GM23338 (cell line): ENCODE measurements at regions not wholly inside any gene's neighbourhood (a gene's known extent, or its start where the extent isn't known, plus 50 kb on each side); places are given as distances from the start of the nearest gene placed in this dataset.

ENCODE experiments used
- ATAC-seq: fragments of 200-7000 bp; cut with Tn5 transposase; 3 replicates; pipeline ENCODE4 v1.9.1; 2020
- DNase-seq: peaks from one replicate; pipeline ENCODE4 v3.0.0-alpha.2; 2015; ENCODE audit warnings: low spot score
- H2AFZ ChIP-seq: fragments of 200-600 bp; sonication (generic); 2 replicates; pipeline ENCODE4 v1.8.0; 2016; ENCODE audit warnings: antibody characterized with exemption, mild to moderate bottlenecking, moderate library complexity
- H3F3A ChIP-seq: fragments of 200-600 bp; sonication (generic); replicated peaks from 2 replicates; pipeline ENCODE4 v1.8.0; 2017; ENCODE audit warnings: antibody characterized with exemption, mixed run types, low read depth
- H3K27ac ChIP-seq: fragments of 200-600 bp; sonication (generic); 2 replicates; pipeline ENCODE4 v1.6.1; 2016; ENCODE audit warnings: low read depth
- H3K27me3 ChIP-seq: fragments of 200-600 bp; sonication (generic); 2 replicates; pipeline ENCODE4 v1.8.0; 2016; ENCODE audit warnings: mild to moderate bottlenecking, mixed run types, moderate library complexity; ENCODE audit not compliant: insufficient read depth
- H3K36me3 ChIP-seq: fragments of 200-600 bp; sonication (generic); 2 replicates; pipeline ENCODE4 v1.8.0; 2016; ENCODE audit warnings: mild to moderate bottlenecking; ENCODE audit not compliant: insufficient read depth
- H3K4me1 ChIP-seq: fragments of 200-600 bp; sonication (generic); 2 replicates; pipeline ENCODE4 v1.8.0; 2016; ENCODE audit warnings: mild to moderate bottlenecking, moderate library complexity; ENCODE audit not compliant: insufficient read depth
- H3K4me2 ChIP-seq: fragments of 200-600 bp; sonication (generic); 2 replicates; pipeline ENCODE4 v1.7.1; 2017; ENCODE audit warnings: mixed run types
- H3K4me3 ChIP-seq: fragments of 200-600 bp; sonication (generic); 2 replicates; pipeline ENCODE4 v1.6.1; 2016; ENCODE audit warnings: mixed run types
- H3K79me2 ChIP-seq: fragments of 200-600 bp; sonication (generic); replicated peaks from 2 replicates; pipeline ENCODE4 v1.8.0; 2017; ENCODE audit warnings: mild to moderate bottlenecking; ENCODE audit not compliant: insufficient read depth
- H3K9me2 ChIP-seq: fragments of 200-600 bp; sonication (generic); 2 replicates; pipeline ENCODE4 v1.8.0; 2017; ENCODE audit not compliant: insufficient read depth
- H4K20me1 ChIP-seq: fragments of 200-600 bp; sonication (generic); replicated peaks from 2 replicates; pipeline ENCODE4 v1.8.0; 2017; ENCODE audit warnings: mild to moderate bottlenecking; ENCODE audit not compliant: insufficient read depth
- H3K27ac Mint-ChIP-seq: 2 replicates; pipeline ENCODE4 v1.8.0; 2020; ENCODE audit warnings: inconsistent platforms, mild to moderate bottlenecking, moderate library complexity, mixed read lengths
- H3K27me3 Mint-ChIP-seq: 3 replicates; pipeline ENCODE4 v1.8.0; 2022; ENCODE audit warnings: low read depth, mild to moderate bottlenecking, moderate library complexity, mixed read lengths, inconsistent platforms; ENCODE audit not compliant: insufficient read depth, poor library complexity
- H3K36me3 Mint-ChIP-seq: 3 replicates; pipeline ENCODE4 v1.8.0; 2021; ENCODE audit warnings: low read depth, mild to moderate bottlenecking, inconsistent platforms, moderate library complexity, mixed read lengths
- H3K4me1 Mint-ChIP-seq: 3 replicates; pipeline ENCODE4 v1.8.0; 2020; ENCODE audit warnings: mild to moderate bottlenecking, inconsistent platforms, mixed read lengths
- H3K4me3 Mint-ChIP-seq: 3 replicates; pipeline ENCODE4 v1.8.0; 2021; ENCODE audit warnings: moderate library complexity, mild to moderate bottlenecking, inconsistent platforms, mixed read lengths
- H3K9me3 Mint-ChIP-seq: 3 replicates; pipeline ENCODE4 v1.8.0; 2020; ENCODE audit warnings: moderate library complexity, mild to moderate bottlenecking, inconsistent platforms, mixed read lengths
- CREB1 ChIP-seq: fragments of 250-450 bp; sonication (Bioruptor Pico); IDR thresholded peaks from 2 replicates; pipeline ENCODE4 v1.5.0; 2020; ENCODE audit warnings: low read depth, mild to moderate bottlenecking, moderate library complexity
- EZH2 ChIP-seq: fragments of 200-600 bp; sonication (generic); IDR thresholded peaks from one replicate; pipeline ENCODE4 v1.8.0; 2017; ENCODE audit warnings: antibody characterized with exemption, mild to moderate bottlenecking, low read depth; ENCODE audit not compliant: unreplicated experiment
- EZH2phosphoT487 ChIP-seq: fragments of 200-600 bp; sonication (generic); IDR thresholded peaks from one replicate; pipeline ENCODE4 v1.8.1; 2018; ENCODE audit warnings: antibody characterized with exemption; ENCODE audit not compliant: unreplicated experiment
- JUNB ChIP-seq: IDR thresholded peaks from one replicate; pipeline ENCODE4 v1.6.1; 2016; ENCODE audit warnings: antibody characterized with exemption; ENCODE audit not compliant: unreplicated experiment
- NANOG ChIP-seq: IDR thresholded peaks from 2 replicates; pipeline ENCODE4 v1.6.1; 2016; ENCODE audit warnings: antibody characterized with exemption, borderline replicate concordance
- POLR2AphosphoS5 ChIP-seq: IDR thresholded peaks from 2 replicates; pipeline ENCODE4 v1.6.1; 2016; ENCODE audit warnings: antibody characterized with exemption, low read depth
- STAT1 ChIP-seq: IDR thresholded peaks from one replicate; pipeline ENCODE4 v1.6.1; 2016; ENCODE audit warnings: antibody characterized with exemption; ENCODE audit not compliant: unreplicated experiment
- ZNF114 ChIP-seq: fragments of 250-450 bp; sonication (Bioruptor Pico); IDR thresholded peaks from 2 replicates; pipeline ENCODE4 v1.5.0; 2020; ENCODE audit warnings: mild to moderate bottlenecking, moderate library complexity
- ZNF331 ChIP-seq: fragments of 250-450 bp; sonication (Bioruptor Pico); IDR thresholded peaks from 2 replicates; pipeline ENCODE4 v1.5.0; 2020; ENCODE audit warnings: low read depth, mild to moderate bottlenecking, moderate library complexity
- TF ChIP-seq, protein P1 (sequence below), 2 experiments: fragments of 200-600 bp in 1 of 2; sonication (generic) in 1 of 2; conservative IDR thresholded peaks; 2 replicates each; pipeline versions ENCODE4 v1.5.1 to v1.6.1; 2016 to 2017; ENCODE audit warnings: antibody characterized with exemption in 2 of 2, low read depth in 2 of 2, mild to moderate bottlenecking in 2 of 2, moderate library complexity in 1 of 2
- TF ChIP-seq, protein P2 (sequence below): fragments of 250-450 bp; sonication (Bioruptor Pico); IDR thresholded peaks from 2 replicates; pipeline ENCODE4 v1.5.0; 2020; ENCODE audit warnings: mild to moderate bottlenecking, moderate library complexity
- TF ChIP-seq, protein P3 (sequence below): IDR thresholded peaks from one replicate; pipeline ENCODE4 v1.6.1; 2018; ENCODE audit warnings: antibody characterized with exemption; ENCODE audit not compliant: unreplicated experiment
- TF ChIP-seq, protein P4 (sequence below): IDR thresholded peaks from 2 replicates; pipeline ENCODE4 v1.6.1; 2016; ENCODE audit warnings: antibody characterized with exemption

DNA sequence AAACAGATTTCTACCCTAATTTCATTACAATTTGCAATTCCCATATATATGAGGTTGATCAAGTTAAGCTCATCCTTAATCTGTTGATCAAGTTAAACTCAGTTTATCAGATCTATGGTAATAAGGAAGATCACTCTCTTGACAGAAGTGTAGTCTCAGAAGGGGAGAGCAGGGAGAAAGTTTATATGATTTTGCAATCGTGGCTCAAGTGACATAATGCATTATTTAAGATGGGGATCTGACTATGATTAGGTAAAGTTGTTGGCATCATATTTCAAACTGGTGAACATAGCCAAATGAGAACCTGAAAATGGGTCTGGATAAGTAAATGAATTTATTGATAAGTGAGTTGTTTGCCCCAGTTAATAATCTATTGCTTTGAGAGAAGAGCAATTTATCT, 995.3 kb downstream of the OTOL1 start:
- 0 out of 3 replicates have a peak, but pooled peaks cover 5% of the 10 kb centered on the region for H3K36me3 Mint-ChIP-seq
- H3K27ac Mint-ChIP-seq: no peak overlapping the region
- no peak for DNase-seq
- Histone ChIP-seq H3K4me1 (peaks cover 3% of the 10 kb centered on the region; the same call in 1 of the 2 replicates), H4K20me1 (no peaks in the 10 kb centered on the region), H3K4me2 (no peak overlapping the region), H3F3A (no peaks in the 10 kb centered on the region), H2AFZ (no peak overlapping the region), H3K36me3 (no peaks in the 10 kb centered on the region), H3K9me2 (peaks cover 8% of the 10 kb centered on the region; the same call in 1 of the 2 replicates), H3K27me3 (no peaks in the 10 kb centered on the region), H3K27ac (no peak overlapping the region), H3K79me2 (no peaks in the 10 kb centered on the region), H3K4me3 (no peak overlapping the region)
- TF ChIP-seq, protein P1, sequence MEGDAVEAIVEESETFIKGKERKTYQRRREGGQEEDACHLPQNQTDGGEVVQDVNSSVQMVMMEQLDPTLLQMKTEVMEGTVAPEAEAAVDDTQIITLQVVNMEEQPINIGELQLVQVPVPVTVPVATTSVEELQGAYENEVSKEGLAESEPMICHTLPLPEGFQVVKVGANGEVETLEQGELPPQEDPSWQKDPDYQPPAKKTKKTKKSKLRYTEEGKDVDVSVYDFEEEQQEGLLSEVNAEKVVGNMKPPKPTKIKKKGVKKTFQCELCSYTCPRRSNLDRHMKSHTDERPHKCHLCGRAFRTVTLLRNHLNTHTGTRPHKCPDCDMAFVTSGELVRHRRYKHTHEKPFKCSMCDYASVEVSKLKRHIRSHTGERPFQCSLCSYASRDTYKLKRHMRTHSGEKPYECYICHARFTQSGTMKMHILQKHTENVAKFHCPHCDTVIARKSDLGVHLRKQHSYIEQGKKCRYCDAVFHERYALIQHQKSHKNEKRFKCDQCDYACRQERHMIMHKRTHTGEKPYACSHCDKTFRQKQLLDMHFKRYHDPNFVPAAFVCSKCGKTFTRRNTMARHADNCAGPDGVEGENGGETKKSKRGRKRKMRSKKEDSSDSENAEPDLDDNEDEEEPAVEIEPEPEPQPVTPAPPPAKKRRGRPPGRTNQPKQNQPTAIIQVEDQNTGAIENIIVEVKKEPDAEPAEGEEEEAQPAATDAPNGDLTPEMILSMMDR (conservative IDR thresholded peaks at IDR 0.05; ENCODE audit: low read depth in 2 of 2): no peak
- TF ChIP-seq, protein P2, sequence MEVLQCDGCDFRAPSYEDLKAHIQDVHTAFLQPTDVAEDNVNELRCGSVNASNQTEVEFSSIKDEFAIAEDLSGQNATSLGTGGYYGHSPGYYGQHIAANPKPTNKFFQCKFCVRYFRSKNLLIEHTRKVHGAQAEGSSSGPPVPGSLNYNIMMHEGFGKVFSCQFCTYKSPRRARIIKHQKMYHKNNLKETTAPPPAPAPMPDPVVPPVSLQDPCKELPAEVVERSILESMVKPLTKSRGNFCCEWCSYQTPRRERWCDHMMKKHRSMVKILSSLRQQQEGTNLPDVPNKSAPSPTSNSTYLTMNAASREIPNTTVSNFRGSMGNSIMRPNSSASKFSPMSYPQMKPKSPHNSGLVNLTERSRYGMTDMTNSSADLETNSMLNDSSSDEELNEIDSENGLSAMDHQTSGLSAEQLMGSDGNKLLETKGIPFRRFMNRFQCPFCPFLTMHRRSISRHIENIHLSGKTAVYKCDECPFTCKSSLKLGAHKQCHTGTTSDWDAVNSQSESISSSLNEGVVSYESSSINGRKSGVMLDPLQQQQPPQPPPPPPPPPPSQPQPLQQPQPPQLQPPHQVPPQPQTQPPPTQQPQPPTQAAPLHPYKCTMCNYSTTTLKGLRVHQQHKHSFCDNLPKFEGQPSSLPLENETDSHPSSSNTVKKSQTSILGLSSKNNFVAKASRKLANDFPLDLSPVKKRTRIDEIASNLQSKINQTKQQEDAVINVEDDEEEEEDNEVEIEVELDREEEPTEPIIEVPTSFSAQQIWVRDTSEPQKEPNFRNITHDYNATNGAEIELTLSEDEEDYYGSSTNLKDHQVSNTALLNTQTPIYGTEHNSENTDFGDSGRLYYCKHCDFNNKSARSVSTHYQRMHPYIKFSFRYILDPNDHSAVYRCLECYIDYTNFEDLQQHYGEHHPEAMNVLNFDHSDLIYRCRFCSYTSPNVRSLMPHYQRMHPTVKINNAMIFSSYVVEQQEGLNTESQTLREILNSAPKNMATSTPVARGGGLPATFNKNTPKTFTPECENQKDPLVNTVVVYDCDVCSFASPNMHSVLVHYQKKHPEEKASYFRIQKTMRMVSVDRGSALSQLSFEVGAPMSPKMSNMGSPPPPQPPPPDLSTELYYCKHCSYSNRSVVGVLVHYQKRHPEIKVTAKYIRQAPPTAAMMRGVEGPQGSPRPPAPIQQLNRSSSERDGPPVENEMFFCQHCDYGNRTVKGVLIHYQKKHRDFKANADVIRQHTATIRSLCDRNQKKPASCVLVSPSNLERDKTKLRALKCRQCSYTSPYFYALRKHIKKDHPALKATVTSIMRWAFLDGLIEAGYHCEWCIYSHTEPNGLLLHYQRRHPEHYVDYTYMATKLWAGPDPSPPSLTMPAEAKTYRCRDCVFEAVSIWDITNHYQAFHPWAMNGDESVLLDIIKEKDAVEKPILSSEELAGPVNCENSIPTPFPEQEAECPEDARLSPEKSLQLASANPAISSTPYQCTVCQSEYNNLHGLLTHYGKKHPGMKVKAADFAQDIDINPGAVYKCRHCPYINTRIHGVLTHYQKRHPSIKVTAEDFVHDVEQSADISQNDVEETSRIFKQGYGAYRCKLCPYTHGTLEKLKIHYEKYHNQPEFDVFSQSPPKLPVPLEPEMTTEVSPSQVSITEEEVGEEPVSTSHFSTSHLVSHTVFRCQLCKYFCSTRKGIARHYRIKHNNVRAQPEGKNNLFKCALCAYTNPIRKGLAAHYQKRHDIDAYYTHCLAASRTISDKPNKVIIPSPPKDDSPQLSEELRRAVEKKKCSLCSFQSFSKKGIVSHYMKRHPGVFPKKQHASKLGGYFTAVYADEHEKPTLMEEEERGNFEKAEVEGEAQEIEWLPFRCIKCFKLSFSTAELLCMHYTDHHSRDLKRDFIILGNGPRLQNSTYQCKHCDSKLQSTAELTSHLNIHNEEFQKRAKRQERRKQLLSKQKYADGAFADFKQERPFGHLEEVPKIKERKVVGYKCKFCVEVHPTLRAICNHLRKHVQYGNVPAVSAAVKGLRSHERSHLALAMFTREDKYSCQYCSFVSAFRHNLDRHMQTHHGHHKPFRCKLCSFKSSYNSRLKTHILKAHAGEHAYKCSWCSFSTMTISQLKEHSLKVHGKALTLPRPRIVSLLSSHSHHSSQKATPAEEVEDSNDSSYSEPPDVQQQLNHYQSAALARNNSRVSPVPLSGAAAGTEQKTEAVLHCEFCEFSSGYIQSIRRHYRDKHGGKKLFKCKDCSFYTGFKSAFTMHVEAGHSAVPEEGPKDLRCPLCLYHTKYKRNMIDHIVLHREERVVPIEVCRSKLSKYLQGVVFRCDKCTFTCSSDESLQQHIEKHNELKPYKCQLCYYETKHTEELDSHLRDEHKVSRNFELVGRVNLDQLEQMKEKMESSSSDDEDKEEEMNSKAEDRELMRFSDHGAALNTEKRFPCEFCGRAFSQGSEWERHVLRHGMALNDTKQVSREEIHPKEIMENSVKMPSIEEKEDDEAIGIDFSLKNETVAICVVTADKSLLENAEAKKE (CRISPR knock-in tag): no peak
- TF ChIP-seq ZNF331 (CRISPR knock-in tag) (no peak), POLR2AphosphoS5 (no peak), CREB1 (no peak), ZNF114 (no peak), STAT1 (no peak), JUNB (no peak), EZH2phosphoT487 (no peak), EZH2 (no peak), NANOG (no peak)
- TF ChIP-seq, protein P3, sequence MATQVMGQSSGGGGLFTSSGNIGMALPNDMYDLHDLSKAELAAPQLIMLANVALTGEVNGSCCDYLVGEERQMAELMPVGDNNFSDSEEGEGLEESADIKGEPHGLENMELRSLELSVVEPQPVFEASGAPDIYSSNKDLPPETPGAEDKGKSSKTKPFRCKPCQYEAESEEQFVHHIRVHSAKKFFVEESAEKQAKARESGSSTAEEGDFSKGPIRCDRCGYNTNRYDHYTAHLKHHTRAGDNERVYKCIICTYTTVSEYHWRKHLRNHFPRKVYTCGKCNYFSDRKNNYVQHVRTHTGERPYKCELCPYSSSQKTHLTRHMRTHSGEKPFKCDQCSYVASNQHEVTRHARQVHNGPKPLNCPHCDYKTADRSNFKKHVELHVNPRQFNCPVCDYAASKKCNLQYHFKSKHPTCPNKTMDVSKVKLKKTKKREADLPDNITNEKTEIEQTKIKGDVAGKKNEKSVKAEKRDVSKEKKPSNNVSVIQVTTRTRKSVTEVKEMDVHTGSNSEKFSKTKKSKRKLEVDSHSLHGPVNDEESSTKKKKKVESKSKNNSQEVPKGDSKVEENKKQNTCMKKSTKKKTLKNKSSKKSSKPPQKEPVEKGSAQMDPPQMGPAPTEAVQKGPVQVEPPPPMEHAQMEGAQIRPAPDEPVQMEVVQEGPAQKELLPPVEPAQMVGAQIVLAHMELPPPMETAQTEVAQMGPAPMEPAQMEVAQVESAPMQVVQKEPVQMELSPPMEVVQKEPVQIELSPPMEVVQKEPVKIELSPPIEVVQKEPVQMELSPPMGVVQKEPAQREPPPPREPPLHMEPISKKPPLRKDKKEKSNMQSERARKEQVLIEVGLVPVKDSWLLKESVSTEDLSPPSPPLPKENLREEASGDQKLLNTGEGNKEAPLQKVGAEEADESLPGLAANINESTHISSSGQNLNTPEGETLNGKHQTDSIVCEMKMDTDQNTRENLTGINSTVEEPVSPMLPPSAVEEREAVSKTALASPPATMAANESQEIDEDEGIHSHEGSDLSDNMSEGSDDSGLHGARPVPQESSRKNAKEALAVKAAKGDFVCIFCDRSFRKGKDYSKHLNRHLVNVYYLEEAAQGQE: no peak
- TF ChIP-seq, protein P4, sequence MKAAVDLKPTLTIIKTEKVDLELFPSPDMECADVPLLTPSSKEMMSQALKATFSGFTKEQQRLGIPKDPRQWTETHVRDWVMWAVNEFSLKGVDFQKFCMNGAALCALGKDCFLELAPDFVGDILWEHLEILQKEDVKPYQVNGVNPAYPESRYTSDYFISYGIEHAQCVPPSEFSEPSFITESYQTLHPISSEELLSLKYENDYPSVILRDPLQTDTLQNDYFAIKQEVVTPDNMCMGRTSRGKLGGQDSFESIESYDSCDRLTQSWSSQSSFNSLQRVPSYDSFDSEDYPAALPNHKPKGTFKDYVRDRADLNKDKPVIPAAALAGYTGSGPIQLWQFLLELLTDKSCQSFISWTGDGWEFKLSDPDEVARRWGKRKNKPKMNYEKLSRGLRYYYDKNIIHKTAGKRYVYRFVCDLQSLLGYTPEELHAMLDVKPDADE: no peak
- H3K4me1 Mint-ChIP-seq: no peaks in the 10 kb centered on the region
- H3K27me3 Mint-ChIP-seq: no peaks in the 10 kb centered on the region
- no peak for ATAC-seq
- H3K9me3 Mint-ChIP-seq: no peaks in the 10 kb centered on the region
- H3K4me3 Mint-ChIP-seq: no peak overlapping the region
